WTC11 (cell line): ENCODE measurements at regions not wholly inside any gene's neighbourhood (a gene's known extent, or its start where the extent isn't known, plus 50 kb on each side); places are given as distances from the start of the nearest gene placed in this dataset.

Experiments used
- ATAC-seq: fragments of 200-7000 bp; cut with Tn5 transposase; 2 replicates; pipeline ENCODE4 v1.10.0; 2021; ENCODE audit warnings: mild to moderate bottlenecking, moderate library complexity
- CTCF ChIA-PET: fragments of 300-600 bp; sonication (Branson Sonifier 250); formaldehyde crosslinking; loops from one replicate; lab custom pipeline; 2021; ENCODE audit warnings: antibody characterized with exemption; lab: Charles Lee
- POLR2A ChIA-PET: fragments of 350-600 bp; sonication (Branson Sonifier 250); formaldehyde crosslinking; loops from one replicate; lab custom pipeline; 2021; ENCODE audit warnings: antibody characterized with exemption; lab: Charles Lee
- DNase-seq: peaks from one replicate; pipeline ENCODE4 v3.0.0; 2021; ENCODE audit warnings: low spot score
- H3K27ac Mint-ChIP-seq: 2 replicates; pipeline ENCODE4 v1.8.0; 2021; ENCODE audit warnings: mixed read lengths
- H3K27me3 Mint-ChIP-seq: 2 replicates; pipeline ENCODE4 v1.8.0; 2021; ENCODE audit warnings: low read depth, mild to moderate bottlenecking, moderate library complexity, mixed read lengths
- H3K36me3 Mint-ChIP-seq: 2 replicates; pipeline ENCODE4 v1.8.0; 2021; ENCODE audit warnings: mixed read lengths
- H3K4me1 Mint-ChIP-seq: 2 replicates; pipeline ENCODE4 v1.8.0; 2022; ENCODE audit warnings: mixed read lengths
- H3K4me3 Mint-ChIP-seq: 2 replicates; pipeline ENCODE4 v1.8.0; 2021; ENCODE audit warnings: mild to moderate bottlenecking, moderate library complexity, mixed read lengths
- H3K9me3 Mint-ChIP-seq: 2 replicates; pipeline ENCODE4 v1.8.0; 2021; ENCODE audit warnings: mixed read lengths
- ATF1 ChIP-seq: sonication (generic); formaldehyde crosslinking; IDR thresholded peaks from 2 replicates; pipeline ENCODE4 v1.8.1; 2023; ENCODE audit warnings: mild to moderate bottlenecking, moderate library complexity, missing genetic modification reagents
- CREB1 ChIP-seq: sonication (generic); formaldehyde crosslinking; IDR thresholded peaks from 2 replicates; pipeline ENCODE4 v1.8.0; 2023; ENCODE audit warnings: mild to moderate bottlenecking, missing genetic modification reagents
- HMGA2 ChIP-seq: fragments of 250-450 bp; sonication (Bioruptor Pico); IDR thresholded peaks from 2 replicates; pipeline ENCODE4 v1.4.0; 2021; ENCODE audit warnings: mild to moderate bottlenecking, moderate library complexity
- JUN ChIP-seq: sonication (generic); formaldehyde crosslinking; IDR thresholded peaks from 2 replicates; pipeline ENCODE4 v1.8.0; 2023; ENCODE audit warnings: mild to moderate bottlenecking, missing genetic modification reagents
- NFE2L1 ChIP-seq: sonication (generic); formaldehyde crosslinking; IDR thresholded peaks from 2 replicates; pipeline ENCODE4 v1.8.1; 2023; ENCODE audit warnings: missing genetic modification reagents
- SOX15 ChIP-seq: fragments of 250-450 bp; sonication (Bioruptor Pico); IDR thresholded peaks from 2 replicates; pipeline ENCODE4 v1.9.0; 2021; ENCODE audit warnings: mild to moderate bottlenecking
- TCF7 ChIP-seq: sonication (generic); formaldehyde crosslinking; IDR thresholded peaks from 2 replicates; pipeline ENCODE4 v1.8.0; 2022; ENCODE audit warnings: mild to moderate bottlenecking, low read depth, missing genetic modification reagents, moderate library complexity
- ZNF232 ChIP-seq: sonication (generic); formaldehyde crosslinking; IDR thresholded peaks from 2 replicates; pipeline ENCODE4 v1.8.0; 2022; ENCODE audit warnings: mild to moderate bottlenecking, missing genetic modification reagents
- TF ChIP-seq, protein P1 (sequence below): sonication (generic); formaldehyde crosslinking; IDR thresholded peaks from 2 replicates; pipeline ENCODE4 v1.8.0; 2023; ENCODE audit warnings: mild to moderate bottlenecking, missing genetic modification reagents
- TF ChIP-seq, protein P2 (sequence below): fragments of 250-450 bp; sonication (Bioruptor Pico); IDR thresholded peaks from 2 replicates; pipeline ENCODE4 v1.9.0; 2021; ENCODE audit warnings: mild to moderate bottlenecking
- TF ChIP-seq, protein P3 (sequence below): sonication (generic); formaldehyde crosslinking; IDR thresholded peaks from 2 replicates; pipeline ENCODE4 v1.8.1; 2023; ENCODE audit warnings: mild to moderate bottlenecking, missing genetic modification reagents
- TF ChIP-seq, protein P4 (sequence below): sonication (generic); formaldehyde crosslinking; IDR thresholded peaks from 2 replicates; pipeline ENCODE4 v1.8.1; 2023; ENCODE audit warnings: mild to moderate bottlenecking, missing genetic modification reagents, moderate library complexity
- TF ChIP-seq, protein P5 (sequence below): sonication (generic); formaldehyde crosslinking; IDR thresholded peaks from 2 replicates; pipeline ENCODE4 v1.8.0; 2022; ENCODE audit warnings: mild to moderate bottlenecking, missing genetic modification reagents
- TF ChIP-seq, protein P6 (sequence below): fragments of 250-450 bp; sonication (Bioruptor Pico); IDR thresholded peaks from 2 replicates; pipeline ENCODE4 v1.9.0; 2021; ENCODE audit warnings: mild to moderate bottlenecking
- TF ChIP-seq, protein P7 (sequence below): sonication (generic); formaldehyde crosslinking; IDR thresholded peaks from 2 replicates; pipeline ENCODE4 v1.8.1; 2022; ENCODE audit warnings: low read depth, missing genetic modification reagents, borderline replicate concordance

DNA sequence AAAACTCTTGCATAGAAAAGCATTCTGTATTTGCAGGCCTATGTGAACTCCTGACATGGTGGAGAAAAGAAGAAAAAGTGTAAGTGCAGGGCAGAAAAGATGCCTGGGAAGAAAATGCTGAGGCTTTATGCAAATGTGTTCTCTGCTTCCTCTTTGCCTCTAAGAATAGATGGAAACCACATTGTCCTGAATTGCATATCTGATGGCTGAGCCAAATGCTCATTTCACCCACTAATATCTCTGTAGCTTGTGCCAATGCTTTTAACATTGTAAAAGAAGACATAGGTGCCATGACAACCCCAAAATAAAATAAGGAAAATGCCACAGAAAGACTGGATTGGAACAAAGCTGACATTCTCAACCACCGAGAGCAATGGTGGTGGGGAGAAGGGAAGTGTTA, 307.4 kb downstream of the GRIA2 start:
- Mint-ChIP-seq H3K27me3 (no peaks in the 10 kb centered on the region), H3K27ac (no peak overlapping the region), H3K9me3 (peaks cover 79% of the 10 kb centered on the region), H3K4me1 (no peaks in the 10 kb centered on the region), H3K4me3 (no peak overlapping the region), H3K36me3 (peaks cover 66% of the 10 kb centered on the region)
- POLR2A ChIA-PET: no interaction called here
- TF ChIP-seq ZNF232 (CRISPR knock-in tag) (no peak), CREB1 (no peak), HMGA2 (CRISPR knock-in tag) (no peak), NFE2L1 (no peak), ATF1 (CRISPR knock-in tag) (no peak), TCF7 (no peak), SOX15 (CRISPR knock-in tag) (no peak), JUN (CRISPR knock-in tag) (no peak)
- TF ChIP-seq, protein P1, sequence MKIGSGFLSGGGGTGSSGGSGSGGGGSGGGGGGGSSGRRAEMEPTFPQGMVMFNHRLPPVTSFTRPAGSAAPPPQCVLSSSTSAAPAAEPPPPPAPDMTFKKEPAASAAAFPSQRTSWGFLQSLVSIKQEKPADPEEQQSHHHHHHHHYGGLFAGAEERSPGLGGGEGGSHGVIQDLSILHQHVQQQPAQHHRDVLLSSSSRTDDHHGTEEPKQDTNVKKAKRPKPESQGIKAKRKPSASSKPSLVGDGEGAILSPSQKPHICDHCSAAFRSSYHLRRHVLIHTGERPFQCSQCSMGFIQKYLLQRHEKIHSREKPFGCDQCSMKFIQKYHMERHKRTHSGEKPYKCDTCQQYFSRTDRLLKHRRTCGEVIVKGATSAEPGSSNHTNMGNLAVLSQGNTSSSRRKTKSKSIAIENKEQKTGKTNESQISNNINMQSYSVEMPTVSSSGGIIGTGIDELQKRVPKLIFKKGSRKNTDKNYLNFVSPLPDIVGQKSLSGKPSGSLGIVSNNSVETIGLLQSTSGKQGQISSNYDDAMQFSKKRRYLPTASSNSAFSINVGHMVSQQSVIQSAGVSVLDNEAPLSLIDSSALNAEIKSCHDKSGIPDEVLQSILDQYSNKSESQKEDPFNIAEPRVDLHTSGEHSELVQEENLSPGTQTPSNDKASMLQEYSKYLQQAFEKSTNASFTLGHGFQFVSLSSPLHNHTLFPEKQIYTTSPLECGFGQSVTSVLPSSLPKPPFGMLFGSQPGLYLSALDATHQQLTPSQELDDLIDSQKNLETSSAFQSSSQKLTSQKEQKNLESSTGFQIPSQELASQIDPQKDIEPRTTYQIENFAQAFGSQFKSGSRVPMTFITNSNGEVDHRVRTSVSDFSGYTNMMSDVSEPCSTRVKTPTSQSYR (CRISPR knock-in tag): no peak
- TF ChIP-seq, protein P2, sequence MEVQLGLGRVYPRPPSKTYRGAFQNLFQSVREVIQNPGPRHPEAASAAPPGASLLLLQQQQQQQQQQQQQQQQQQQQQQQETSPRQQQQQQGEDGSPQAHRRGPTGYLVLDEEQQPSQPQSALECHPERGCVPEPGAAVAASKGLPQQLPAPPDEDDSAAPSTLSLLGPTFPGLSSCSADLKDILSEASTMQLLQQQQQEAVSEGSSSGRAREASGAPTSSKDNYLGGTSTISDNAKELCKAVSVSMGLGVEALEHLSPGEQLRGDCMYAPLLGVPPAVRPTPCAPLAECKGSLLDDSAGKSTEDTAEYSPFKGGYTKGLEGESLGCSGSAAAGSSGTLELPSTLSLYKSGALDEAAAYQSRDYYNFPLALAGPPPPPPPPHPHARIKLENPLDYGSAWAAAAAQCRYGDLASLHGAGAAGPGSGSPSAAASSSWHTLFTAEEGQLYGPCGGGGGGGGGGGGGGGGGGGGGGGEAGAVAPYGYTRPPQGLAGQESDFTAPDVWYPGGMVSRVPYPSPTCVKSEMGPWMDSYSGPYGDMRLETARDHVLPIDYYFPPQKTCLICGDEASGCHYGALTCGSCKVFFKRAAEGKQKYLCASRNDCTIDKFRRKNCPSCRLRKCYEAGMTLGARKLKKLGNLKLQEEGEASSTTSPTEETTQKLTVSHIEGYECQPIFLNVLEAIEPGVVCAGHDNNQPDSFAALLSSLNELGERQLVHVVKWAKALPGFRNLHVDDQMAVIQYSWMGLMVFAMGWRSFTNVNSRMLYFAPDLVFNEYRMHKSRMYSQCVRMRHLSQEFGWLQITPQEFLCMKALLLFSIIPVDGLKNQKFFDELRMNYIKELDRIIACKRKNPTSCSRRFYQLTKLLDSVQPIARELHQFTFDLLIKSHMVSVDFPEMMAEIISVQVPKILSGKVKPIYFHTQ (CRISPR knock-in tag): no peak
- TF ChIP-seq, protein P3, sequence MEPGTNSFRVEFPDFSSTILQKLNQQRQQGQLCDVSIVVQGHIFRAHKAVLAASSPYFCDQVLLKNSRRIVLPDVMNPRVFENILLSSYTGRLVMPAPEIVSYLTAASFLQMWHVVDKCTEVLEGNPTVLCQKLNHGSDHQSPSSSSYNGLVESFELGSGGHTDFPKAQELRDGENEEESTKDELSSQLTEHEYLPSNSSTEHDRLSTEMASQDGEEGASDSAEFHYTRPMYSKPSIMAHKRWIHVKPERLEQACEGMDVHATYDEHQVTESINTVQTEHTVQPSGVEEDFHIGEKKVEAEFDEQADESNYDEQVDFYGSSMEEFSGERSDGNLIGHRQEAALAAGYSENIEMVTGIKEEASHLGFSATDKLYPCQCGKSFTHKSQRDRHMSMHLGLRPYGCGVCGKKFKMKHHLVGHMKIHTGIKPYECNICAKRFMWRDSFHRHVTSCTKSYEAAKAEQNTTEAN (CRISPR knock-in tag): no peak
- TF ChIP-seq, protein P4, sequence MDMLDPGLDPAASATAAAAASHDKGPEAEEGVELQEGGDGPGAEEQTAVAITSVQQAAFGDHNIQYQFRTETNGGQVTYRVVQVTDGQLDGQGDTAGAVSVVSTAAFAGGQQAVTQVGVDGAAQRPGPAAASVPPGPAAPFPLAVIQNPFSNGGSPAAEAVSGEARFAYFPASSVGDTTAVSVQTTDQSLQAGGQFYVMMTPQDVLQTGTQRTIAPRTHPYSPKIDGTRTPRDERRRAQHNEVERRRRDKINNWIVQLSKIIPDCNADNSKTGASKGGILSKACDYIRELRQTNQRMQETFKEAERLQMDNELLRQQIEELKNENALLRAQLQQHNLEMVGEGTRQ (CRISPR knock-in tag): no peak
- TF ChIP-seq, protein P5, sequence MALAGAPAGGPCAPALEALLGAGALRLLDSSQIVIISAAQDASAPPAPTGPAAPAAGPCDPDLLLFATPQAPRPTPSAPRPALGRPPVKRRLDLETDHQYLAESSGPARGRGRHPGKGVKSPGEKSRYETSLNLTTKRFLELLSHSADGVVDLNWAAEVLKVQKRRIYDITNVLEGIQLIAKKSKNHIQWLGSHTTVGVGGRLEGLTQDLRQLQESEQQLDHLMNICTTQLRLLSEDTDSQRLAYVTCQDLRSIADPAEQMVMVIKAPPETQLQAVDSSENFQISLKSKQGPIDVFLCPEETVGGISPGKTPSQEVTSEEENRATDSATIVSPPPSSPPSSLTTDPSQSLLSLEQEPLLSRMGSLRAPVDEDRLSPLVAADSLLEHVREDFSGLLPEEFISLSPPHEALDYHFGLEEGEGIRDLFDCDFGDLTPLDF (CRISPR knock-in tag): no peak
- TF ChIP-seq, protein P6, sequence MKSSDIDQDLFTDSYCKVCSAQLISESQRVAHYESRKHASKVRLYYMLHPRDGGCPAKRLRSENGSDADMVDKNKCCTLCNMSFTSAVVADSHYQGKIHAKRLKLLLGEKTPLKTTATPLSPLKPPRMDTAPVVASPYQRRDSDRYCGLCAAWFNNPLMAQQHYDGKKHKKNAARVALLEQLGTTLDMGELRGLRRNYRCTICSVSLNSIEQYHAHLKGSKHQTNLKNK: no peak
- CTCF ChIA-PET: no interaction called here
- no peak for ATAC-seq
- DNase-seq: no peak

DNA sequence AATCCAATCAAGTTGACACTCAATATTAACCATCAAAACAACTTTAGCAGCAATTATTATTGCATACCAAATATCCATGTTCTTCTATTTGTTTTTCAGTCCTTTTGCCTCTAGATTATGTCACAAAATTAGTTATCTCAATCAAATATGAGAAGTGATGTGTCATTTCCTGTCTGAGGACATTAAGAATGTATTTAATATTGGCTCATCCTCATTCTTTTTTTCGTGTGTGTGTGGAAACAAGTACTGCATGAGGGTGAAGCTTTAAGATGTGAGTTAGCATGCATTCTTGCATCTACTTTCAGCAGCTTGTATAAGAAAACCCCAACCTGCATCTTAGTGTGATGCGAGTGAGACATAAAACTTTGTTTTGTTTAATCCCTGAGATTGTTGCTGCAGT, 301.4 kb downstream of the GRIA2 start:
- TF ChIP-seq, protein P7, sequence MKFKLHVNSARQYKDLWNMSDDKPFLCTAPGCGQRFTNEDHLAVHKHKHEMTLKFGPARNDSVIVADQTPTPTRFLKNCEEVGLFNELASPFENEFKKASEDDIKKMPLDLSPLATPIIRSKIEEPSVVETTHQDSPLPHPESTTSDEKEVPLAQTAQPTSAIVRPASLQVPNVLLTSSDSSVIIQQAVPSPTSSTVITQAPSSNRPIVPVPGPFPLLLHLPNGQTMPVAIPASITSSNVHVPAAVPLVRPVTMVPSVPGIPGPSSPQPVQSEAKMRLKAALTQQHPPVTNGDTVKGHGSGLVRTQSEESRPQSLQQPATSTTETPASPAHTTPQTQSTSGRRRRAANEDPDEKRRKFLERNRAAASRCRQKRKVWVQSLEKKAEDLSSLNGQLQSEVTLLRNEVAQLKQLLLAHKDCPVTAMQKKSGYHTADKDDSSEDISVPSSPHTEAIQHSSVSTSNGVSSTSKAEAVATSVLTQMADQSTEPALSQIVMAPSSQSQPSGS (CRISPR knock-in tag): no peak
- no peaks in the 10 kb centered on the region for H3K27me3 Mint-ChIP-seq
- POLR2A ChIA-PET: no interaction called here
- CTCF ChIA-PET: no interaction called here
- DNase-seq (no peak), ATAC-seq (no peak)
- H3K27ac Mint-ChIP-seq: no peak overlapping the region
- H3K9me3 Mint-ChIP-seq: peaks cover 40% of the 10 kb centered on the region
- H3K4me3 Mint-ChIP-seq: no peak overlapping the region
- H3K36me3 Mint-ChIP-seq: peaks cover 34% of the 10 kb centered on the region
- no peaks in the 10 kb centered on the region for H3K4me1 Mint-ChIP-seq
